CD4-positive, CD25-positive, alpha-beta regulatory T cell (primary cell): ENCODE measurements at regions not wholly inside any gene's neighbourhood (a gene's known extent, or its start where the extent isn't known, plus 50 kb on each side); places are given as distances from the start of the nearest gene placed in this dataset.

ENCODE experiments used
- ATAC-seq, 2 donors: fragments of 150-1000 bp; cut with Tn5 transposase; one replicate each; pipeline ENCODE4 v1.10.0; 2021; ENCODE audit warnings: low read depth in 2 of 2, moderate number of reproducible peaks in 2 of 2, moderate library complexity in 1 of 2
- DNase-seq, 3 donors: peaks; one replicate each; pipeline versions ENCODE4 v3.0.0 to v3.0.0-alpha.2; 2012 to 2022; ENCODE audit warnings: mixed read lengths in 1 of 3
- H3K27ac ChIP-seq: one replicate; pipeline ENCODE4 v1.7.0; 2013; ENCODE audit warnings: mild to moderate bottlenecking, low read length; ENCODE audit not compliant: insufficient read depth, poor library complexity, severe bottlenecking
- H3K27me3 ChIP-seq: one replicate; pipeline ENCODE4 v1.7.0; 2013; ENCODE audit warnings: low read length; ENCODE audit not compliant: control insufficient read depth, insufficient read depth
- H3K36me3 ChIP-seq: one replicate; pipeline ENCODE4 v1.7.0; 2013; ENCODE audit warnings: mild to moderate bottlenecking, low read length, moderate library complexity; ENCODE audit not compliant: control insufficient read depth, insufficient read depth
- H3K4me1 ChIP-seq: 2 replicates; pipeline ENCODE4 v1.7.0; 2013; ENCODE audit warnings: mild to moderate bottlenecking, low read length; ENCODE audit not compliant: insufficient read depth, control insufficient read depth, poor library complexity, severe bottlenecking
- H3K4me3 ChIP-seq: one replicate; pipeline ENCODE4 v1.7.0; 2013; ENCODE audit warnings: low read depth, mild to moderate bottlenecking, low read length, moderate library complexity
- H3K9me3 ChIP-seq, 2 experiments: 1 replicate in 1 of 2; 2 replicates in 1 of 2; pipeline ENCODE4 v1.7.0; 2013; ENCODE audit warnings: low read length in 2 of 2, mild to moderate bottlenecking in 1 of 2, moderate library complexity in 1 of 2; ENCODE audit not compliant: control insufficient read depth in 2 of 2
- H3K27ac Mint-ChIP-seq, 3 donors: one replicate each; pipeline ENCODE4 v1.8.0; 2020 to 2022; ENCODE audit warnings: mild to moderate bottlenecking in 3 of 3, mixed read lengths in 3 of 3, moderate library complexity in 2 of 3
- H3K27me3 Mint-ChIP-seq: one replicate; pipeline ENCODE4 v1.8.0; 2022; ENCODE audit warnings: mild to moderate bottlenecking, mixed read lengths
- H3K36me3 Mint-ChIP-seq: one replicate; pipeline ENCODE4 v1.8.0; 2020; ENCODE audit warnings: mixed read lengths
- H3K4me1 Mint-ChIP-seq, 4 donors: one replicate each; pipeline ENCODE4 v1.8.0; 2020 to 2022; ENCODE audit warnings: mixed read lengths in 4 of 4, mild to moderate bottlenecking in 1 of 4
- H3K4me3 Mint-ChIP-seq, 4 donors: one replicate each; pipeline ENCODE4 v1.8.0; 2020 to 2022; ENCODE audit warnings: mild to moderate bottlenecking in 4 of 4, mixed read lengths in 4 of 4, moderate library complexity in 3 of 4
- H3K9me3 Mint-ChIP-seq, 7 donors: one replicate each; pipeline ENCODE4 v1.8.0; 2020 to 2022; ENCODE audit warnings: mixed read lengths in 7 of 7, mild to moderate bottlenecking in 3 of 7, moderate library complexity in 2 of 7

DNA sequence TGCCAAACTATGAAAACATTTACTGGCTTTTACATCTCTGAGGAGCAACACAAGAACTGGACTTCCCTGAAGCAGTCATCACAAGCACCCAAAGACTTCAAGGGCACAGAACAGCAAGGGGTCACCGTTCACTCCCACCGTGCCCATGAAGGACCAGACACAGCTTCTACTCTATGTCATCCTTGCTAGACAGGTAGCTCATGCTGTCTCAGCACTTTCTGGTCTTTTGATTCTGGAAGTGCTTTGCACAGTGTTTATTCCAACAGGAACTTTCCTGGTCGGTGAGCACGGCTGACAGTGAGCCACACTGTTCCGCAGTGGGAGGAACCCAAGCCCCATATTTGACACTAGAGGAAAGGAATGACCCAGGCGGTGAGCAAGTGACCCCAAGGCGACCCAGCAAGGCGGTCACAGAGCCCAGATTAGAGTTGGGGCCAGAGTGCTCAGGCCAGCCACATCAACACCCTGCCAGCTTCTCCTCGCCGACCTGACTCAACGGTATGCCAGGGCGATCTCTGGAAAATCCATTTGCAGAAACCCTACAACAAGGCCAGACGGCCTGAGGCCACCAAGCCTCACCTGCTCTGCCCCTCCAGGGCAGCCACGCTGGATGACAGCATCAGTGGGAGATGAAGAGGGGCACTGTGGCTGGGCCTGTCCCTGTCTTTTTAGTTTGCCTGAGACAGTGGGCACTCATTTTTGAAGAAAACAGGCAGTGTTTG, 318.6 kb downstream of the TCERG1L start:
- Mint-ChIP-seq H3K27me3 (no peaks in the 10 kb centered on the region), H3K36me3 (no peaks in the 10 kb centered on the region), H3K4me1 (no peaks in the 10 kb centered on the region), H3K4me3 (no peak overlapping the region), H3K9me3 (peaks cover 0 to 3% (median 0%) of the 10 kb centered on the region in 7 donors), H3K27ac (no peak overlapping the region)
- H3K36me3 ChIP-seq: no peaks in the 10 kb centered on the region
- H3K27me3 ChIP-seq: no peaks in the 10 kb centered on the region
- no peak for ATAC-seq
- H3K4me3 ChIP-seq: no peak overlapping the region
- H3K9me3 ChIP-seq: no peaks in the 10 kb centered on the region
- no peak for DNase-seq
- H3K27ac ChIP-seq: no peak overlapping the region
- H3K4me1 ChIP-seq: no peaks in the 10 kb centered on the region

DNA sequence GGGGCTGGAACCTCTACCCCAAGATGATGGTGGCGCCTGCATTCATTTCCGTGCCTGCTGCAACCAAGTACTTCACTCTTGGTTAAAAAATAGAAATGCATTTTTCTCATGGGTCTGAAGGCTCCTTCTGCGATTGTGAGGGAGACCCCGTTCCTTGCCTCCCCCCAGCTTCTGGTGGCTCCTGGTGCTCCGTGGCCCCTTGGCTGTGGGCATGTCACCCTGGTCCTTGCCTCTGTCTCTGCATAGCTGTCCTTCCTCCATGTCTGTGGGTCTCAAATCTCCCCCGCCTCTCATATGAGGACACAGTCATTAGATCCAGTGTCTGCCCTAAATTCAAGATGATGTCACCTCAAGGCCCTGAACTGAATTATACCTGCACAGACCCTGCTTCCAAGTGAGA, 317.9 kb downstream of the TCERG1L start:
- H3K9me3 Mint-ChIP-seq: peaks cover 0 to 3% (median 0%) of the 10 kb centered on the region in 7 donors
- no peaks in the 10 kb centered on the region for H3K27me3 ChIP-seq
- H3K9me3 ChIP-seq: no peaks in the 10 kb centered on the region
- DNase-seq (no peak), ATAC-seq (no peak)
- H3K27me3 Mint-ChIP-seq: no peaks in the 10 kb centered on the region
- H3K27ac Mint-ChIP-seq: no peak overlapping the region
- H3K4me1 ChIP-seq: no peaks in the 10 kb centered on the region
- no peak overlapping the region for H3K4me3 ChIP-seq
- H3K36me3 ChIP-seq: no peaks in the 10 kb centered on the region
- H3K4me3 Mint-ChIP-seq: no peak overlapping the region
- H3K4me1 Mint-ChIP-seq: no peaks in the 10 kb centered on the region
- H3K27ac ChIP-seq: no peak overlapping the region
- H3K36me3 Mint-ChIP-seq: no peaks in the 10 kb centered on the region

DNA sequence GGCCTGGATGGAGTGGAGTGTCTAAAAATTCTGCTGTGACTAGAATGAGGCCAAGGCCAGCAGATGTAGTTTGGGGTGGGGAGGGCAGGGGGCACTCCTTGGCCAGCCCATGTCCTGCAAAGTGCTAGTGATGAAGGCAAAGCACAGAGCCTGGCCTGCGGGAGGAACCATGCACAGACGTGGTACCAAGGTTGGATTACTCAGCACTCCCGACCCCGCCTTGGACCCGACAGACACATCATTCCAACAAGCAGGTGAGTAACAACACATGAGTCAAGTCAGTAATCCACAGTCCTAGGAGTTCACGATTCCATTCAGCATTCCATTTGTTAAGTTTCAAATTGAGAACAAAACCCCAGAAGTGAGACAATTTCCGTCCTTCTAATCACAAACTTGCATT, 317.3 kb downstream of the TCERG1L start:
- Mint-ChIP-seq H3K4me1 (no peaks in the 10 kb centered on the region), H3K9me3 (peaks cover 0 to 3% (median 0%) of the 10 kb centered on the region in 7 donors), H3K4me3 (no peak overlapping the region), H3K27me3 (no peaks in the 10 kb centered on the region), H3K36me3 (no peaks in the 10 kb centered on the region), H3K27ac (no peak overlapping the region)
- DNase-seq (no peak), ATAC-seq (no peak)
- no peak overlapping the region for H3K27ac ChIP-seq
- no peak overlapping the region for H3K4me3 ChIP-seq
- no peaks in the 10 kb centered on the region for H3K9me3 ChIP-seq
- H3K36me3 ChIP-seq: no peaks in the 10 kb centered on the region
- no peaks in the 10 kb centered on the region for H3K4me1 ChIP-seq
- no peaks in the 10 kb centered on the region for H3K27me3 ChIP-seq

DNA sequence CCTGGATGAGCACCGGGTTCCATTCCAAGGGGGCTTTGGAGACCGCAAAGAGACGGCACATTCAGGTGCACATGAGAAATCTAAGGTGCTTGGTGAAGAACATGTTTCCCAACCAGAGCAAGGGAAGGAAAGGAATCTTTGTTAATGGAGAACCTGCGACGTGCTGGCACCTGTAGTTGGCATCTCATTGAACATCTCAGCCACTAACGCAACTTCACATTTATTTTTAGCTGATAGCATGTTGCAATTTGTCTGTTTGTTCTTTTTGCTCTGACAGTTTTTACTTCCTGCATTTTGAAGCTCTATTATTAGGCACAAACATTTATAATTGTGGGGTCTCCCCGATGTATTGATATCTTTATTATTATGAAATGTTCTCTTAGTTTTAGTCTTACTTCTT, 316.7 kb downstream of the TCERG1L start:
- H3K4me1 ChIP-seq: no peaks in the 10 kb centered on the region
- no peak overlapping the region for H3K27ac ChIP-seq
- Mint-ChIP-seq H3K27ac (no peak overlapping the region), H3K9me3 (peaks cover 0 to 3% (median 0%) of the 10 kb centered on the region in 7 donors), H3K27me3 (no peaks in the 10 kb centered on the region), H3K4me1 (no peaks in the 10 kb centered on the region), H3K36me3 (no peaks in the 10 kb centered on the region), H3K4me3 (no peak overlapping the region)
- DNase-seq (no peak), ATAC-seq (no peak)
- H3K9me3 ChIP-seq: no peaks in the 10 kb centered on the region
- no peak overlapping the region for H3K4me3 ChIP-seq
- H3K36me3 ChIP-seq: no peaks in the 10 kb centered on the region
- no peaks in the 10 kb centered on the region for H3K27me3 ChIP-seq

DNA sequence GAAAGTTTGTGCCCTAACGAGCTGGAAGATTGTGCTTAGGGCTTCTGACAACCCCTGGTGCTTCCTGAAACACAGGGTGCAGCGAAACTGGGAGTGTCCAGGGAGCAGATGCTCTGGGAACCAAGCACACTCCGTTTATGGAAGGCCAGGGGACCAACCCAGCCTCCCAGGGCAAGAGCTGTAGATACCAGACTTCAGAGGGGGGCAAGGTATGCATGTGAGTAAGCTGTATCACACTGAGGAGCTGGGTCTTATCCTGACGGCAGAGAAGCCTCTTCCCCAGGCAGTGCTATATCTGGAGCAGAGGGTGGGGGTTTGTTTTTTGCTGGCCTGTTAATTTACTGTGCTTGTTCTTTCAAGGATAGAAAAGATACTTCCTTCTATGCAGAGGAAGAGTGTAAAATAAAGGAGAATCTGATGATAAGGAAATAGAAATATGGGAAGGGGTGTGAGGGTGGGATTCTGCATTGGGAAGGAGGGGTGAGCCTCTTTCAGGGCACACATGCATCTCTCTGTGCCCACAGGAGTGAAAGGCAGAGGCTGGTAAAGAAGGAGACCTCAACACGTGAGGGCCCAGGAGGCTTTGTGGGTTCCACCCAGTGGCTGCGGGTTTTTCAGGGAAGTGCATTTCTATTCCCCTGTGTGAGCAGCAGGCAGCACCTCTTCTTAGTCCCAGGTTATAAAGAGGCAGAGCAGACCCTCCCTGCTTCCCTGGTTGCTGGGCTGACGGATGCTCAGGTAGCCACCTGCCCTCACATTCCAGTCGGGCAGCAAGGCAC, 314.1 kb downstream of the TCERG1L start:
- H3K27me3 Mint-ChIP-seq: no peaks in the 10 kb centered on the region
- peaks cover 0 to 3% (median 0%) of the 10 kb centered on the region in 7 donors for H3K9me3 Mint-ChIP-seq
- Histone ChIP-seq H3K36me3 (no peaks in the 10 kb centered on the region), H3K9me3 (no peaks in the 10 kb centered on the region), H3K27me3 (no peaks in the 10 kb centered on the region), H3K4me3 (no peak overlapping the region), H3K4me1 (no peaks in the 10 kb centered on the region), H3K27ac (no peak overlapping the region)
- no peaks in the 10 kb centered on the region for H3K36me3 Mint-ChIP-seq
- DNase-seq (no peak), ATAC-seq (no peak)
- H3K4me1 Mint-ChIP-seq: no peaks in the 10 kb centered on the region
- no peak overlapping the region for H3K4me3 Mint-ChIP-seq
- no peak overlapping the region for H3K27ac Mint-ChIP-seq

DNA sequence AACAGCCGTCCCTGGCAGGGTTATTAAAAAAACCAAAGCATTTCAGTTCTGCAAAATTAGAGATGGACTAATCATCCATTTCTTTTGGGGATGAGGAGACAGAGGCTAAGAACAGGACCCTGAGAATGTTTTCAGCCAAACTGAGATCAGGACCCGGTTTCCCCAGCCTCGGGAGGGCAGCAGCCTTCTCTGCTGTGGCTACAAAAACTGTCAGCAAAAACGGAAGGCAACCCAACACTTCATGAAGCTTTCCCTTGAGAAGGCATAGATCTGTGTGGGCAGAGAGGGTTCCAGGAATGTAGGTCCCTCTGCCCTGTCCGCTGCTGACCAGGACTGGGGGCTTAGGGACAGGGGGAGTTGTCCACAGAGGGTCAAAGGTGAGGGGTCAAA, 313.5 kb downstream of the TCERG1L start:
- Histone ChIP-seq H3K36me3 (no peaks in the 10 kb centered on the region), H3K9me3 (no peaks in the 10 kb centered on the region), H3K4me3 (no peak overlapping the region), H3K4me1 (no peaks in the 10 kb centered on the region), H3K27ac (no peak overlapping the region), H3K27me3 (no peaks in the 10 kb centered on the region)
- H3K9me3 Mint-ChIP-seq: peaks cover 0 to 3% (median 0%) of the 10 kb centered on the region in 7 donors
- H3K36me3 Mint-ChIP-seq: no peaks in the 10 kb centered on the region
- ATAC-seq: no peak
- no peaks in the 10 kb centered on the region for H3K4me1 Mint-ChIP-seq
- H3K27me3 Mint-ChIP-seq: no peaks in the 10 kb centered on the region
- no peak overlapping the region for H3K4me3 Mint-ChIP-seq
- no peak for DNase-seq
- H3K27ac Mint-ChIP-seq: no peak overlapping the region

DNA sequence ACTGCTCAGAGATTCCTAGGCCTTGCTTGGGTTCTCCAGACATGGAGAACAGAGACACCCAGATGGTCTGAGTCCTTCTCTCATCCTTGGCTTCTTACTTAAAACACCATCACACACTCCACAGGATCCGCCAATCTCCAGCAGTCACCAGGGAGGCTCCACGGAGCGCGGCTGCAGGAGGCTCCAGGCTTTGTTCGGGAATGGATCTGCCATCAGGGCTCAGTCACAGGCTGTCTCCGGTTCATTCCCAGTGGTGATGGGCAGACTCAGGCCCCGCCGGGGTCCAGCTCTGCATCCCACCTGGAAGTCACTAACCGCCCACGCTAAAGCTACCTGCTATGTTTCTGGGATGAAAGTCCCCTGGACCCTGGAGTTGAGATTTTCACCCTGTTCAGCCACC, 312.9 kb downstream of the TCERG1L start:
- Histone ChIP-seq H3K4me1 (no peaks in the 10 kb centered on the region), H3K4me3 (no peak overlapping the region), H3K27ac (no peak overlapping the region), H3K27me3 (no peaks in the 10 kb centered on the region), H3K9me3 (no peaks in the 10 kb centered on the region), H3K36me3 (no peaks in the 10 kb centered on the region)
- Mint-ChIP-seq H3K27me3 (no peaks in the 10 kb centered on the region), H3K36me3 (no peaks in the 10 kb centered on the region), H3K27ac (no peak overlapping the region), H3K9me3 (peaks cover 0 to 3% (median 0%) of the 10 kb centered on the region in 7 donors), H3K4me1 (no peaks in the 10 kb centered on the region), H3K4me3 (no peak overlapping the region)
- DNase-seq (no peak), ATAC-seq (no peak)
